Heart left ventricle (tissue), 16 donors: ENCODE measurements at regions not wholly inside any gene's neighbourhood (a gene's known extent, or its start where the extent isn't known, plus 50 kb on each side); places are given as distances from the start of the nearest gene placed in this dataset.
"Not testable (repeated sequence)": the region's sequence is repeated elsewhere in the genome, so short reads cannot be mapped to it uniquely, and the experiment has no call there.

ENCODE experiments used
- ATAC-seq, 4 donors: fragments of 200-7000 bp; cut with Tn5 transposase; one replicate each; pipeline ENCODE4 v1.9.1; 2020 to 2022; ENCODE audit warnings: moderate library complexity in 4 of 4, mild to moderate bottlenecking in 3 of 4, moderate number of reproducible peaks in 1 of 4
- DNase-seq, 5 donors: peaks; one replicate each; pipeline ENCODE4 v3.0.0-alpha.2; 2020
- H3K27ac ChIP-seq, 12 donors: fragments of 200-600 bp; sonication (generic) in 4 of 12; one replicate each; pipeline versions ENCODE4 v1.5.0 to v1.8.0; 2016 to 2022; ENCODE audit warnings: mild to moderate bottlenecking in 2 of 12
- H3K27me3 ChIP-seq, 9 donors: fragments of 200-600 bp; sonication (generic) in 2 of 9; one replicate each; pipeline versions ENCODE4 v1.5.1 to v1.8.0; 2016 to 2022; ENCODE audit warnings: mild to moderate bottlenecking in 3 of 9
- H3K36me3 ChIP-seq, 9 donors: fragments of 200-600 bp; sonication (generic) in 2 of 9; one replicate each; pipeline versions ENCODE4 v1.5.0 to v1.8.0; 2018 to 2022; ENCODE audit warnings: mild to moderate bottlenecking in 2 of 9
- H3K4me1 ChIP-seq, 12 donors: fragments of 200-600 bp; sonication (generic) in 4 of 12; one replicate each; pipeline versions ENCODE4 v1.5.0 to v1.8.0; 2016 to 2022; ENCODE audit warnings: mild to moderate bottlenecking in 3 of 12
- H3K4me3 ChIP-seq, 12 donors: fragments of 200-600 bp; sonication (generic) in 4 of 12; one replicate each; pipeline versions ENCODE4 v1.5.0 to v1.8.0; 2017 to 2022; ENCODE audit warnings: mild to moderate bottlenecking in 9 of 12, moderate library complexity in 4 of 12
- H3K9me3 ChIP-seq, 12 donors: fragments of 200-600 bp; sonication (generic) in 4 of 12; one replicate each; pipeline versions ENCODE4 v1.5.0 to v1.8.0; 2016 to 2022; ENCODE audit warnings: mild to moderate bottlenecking in 1 of 12
- CTCF ChIP-seq, 12 donors: fragments of 200-600 bp; sonication (generic) in 4 of 12; IDR thresholded peaks; one replicate each; pipeline versions ENCODE4 v1.5.0 to v1.8.0; 2018 to 2022; ENCODE audit warnings: antibody characterized with exemption in 12 of 12, mild to moderate bottlenecking in 5 of 12
- POLR2A ChIP-seq, 2 donors: fragments of 450-650 bp; IDR thresholded peaks; one replicate each; pipeline ENCODE4 v1.6.1; 2017; ENCODE audit warnings: antibody characterized with exemption in 2 of 2, mild to moderate bottlenecking in 2 of 2, moderate library complexity in 2 of 2
- WGBS, 4 donors: extraction: QIAGEN DNeasy Blood & Tissue Kit in 2 of 4; methylation state at CpG; one replicate each; pipeline versions ENCODE4 v1.1.5 to v1.1.7; 2013 to 2018; 5-methylcytosine and 5-hydroxymethylcytosine counted together
- intact Hi-C, 10 donors: fragments of 100-400 bp; cut with DNase I; formaldehyde crosslinking; loops; one replicate each; pipeline versions ENCODE4 v1.11.1 to v1.14.2; 2022
- donor health status: ischemic (EF 13 %, LVEDD 7.1; RV severe dilation, severe dysfunction).
- donor health status: healthy with polysubstance abuse.
- donor health status: DM: no; HTN: yes; CAD: no.
- donor health status: DM: no; HTN: no; CAD: no.
- donor health status: ischemic (EF 25% LVEDD 6.9; RV normal size, moderate dysfunction).
- donor health status: ischemic (EF 25% LVEDD 5.7; RV mildly dilated, moderate dysfunction).
- donor health status: healthy.
- donor health status: DM: yes; HTN: yes; CAD: no.
- donor health status: ischemic (EF 35%, LVEDD 5.7; RV mildly dilated, moderate dysfunction).
- donor health status: nonischemic (EF 11% LVEDD 7.7; RV severe dilation, severe dysfunction).
- donor health status: DM: yes; HTN: yes; CAD: no.
- donor health status: PGD.
- donor health status: ischemic (EF 29% LVEDD 5.4; RV normal size, mild dysfunction).
- donor health status: nonischemic (EF 23%, LVEDD 6.1; RV moderate dilation, normal function).

GRCh38 chr9:84072621-84073180 lies 92.1 kb downstream of the RMI1 start:
- WGBS, 4 donors: 80 to 84% (median 80%) methylated on average over 3 of the region's 3 CpGs
- intact Hi-C loops: no loop called here
- Histone ChIP-seq H3K4me3 (no peak overlapping the region), H3K36me3 (no peaks in the 10 kb centered on the region), H3K27ac (no peak overlapping the region), H3K9me3 (no peaks in the 10 kb centered on the region), H3K27me3 (no peaks in the 10 kb centered on the region), H3K4me1 (no peaks in the 10 kb centered on the region)
- no peak for ATAC-seq
- no peak for TF ChIP-seq CTCF (IDR thresholded peaks at IDR 0.05)
- TF ChIP-seq POLR2A (IDR thresholded peaks at IDR 0.05): no peak
- no peak for DNase-seq

- intact Hi-C loops: no loop called here
Observed at GRCh38 chr9:84075004-84075403, 94.4 kb downstream of the RMI1 start.

GRCh38 chr9:84076384-84076783 lies 95.8 kb downstream of the RMI1 start:
- no peak for TF ChIP-seq CTCF (IDR thresholded peaks at IDR 0.05)
- TF ChIP-seq POLR2A (IDR thresholded peaks at IDR 0.05): no peak
- no peaks in the 10 kb centered on the region for H3K27me3 ChIP-seq
- intact Hi-C loops: no loop called here
- no peaks in the 10 kb centered on the region for H3K9me3 ChIP-seq
- WGBS, 4 donors: 95 to 100% (median 100%) methylated on average over 1 of the region's 1 CpG
- H3K36me3 ChIP-seq: no peaks in the 10 kb centered on the region
- DNase-seq: no peak
- ATAC-seq: no peak
- no peak overlapping the region for H3K4me3 ChIP-seq
- H3K4me1 ChIP-seq: peaks cover 0 to 12% (median 0%) of the 10 kb centered on the region in 12 donors
- H3K27ac ChIP-seq: no peak overlapping the region

More at GRCh38 chr9:84075004-84075403, 94.4 kb downstream of the RMI1 start:
- H3K4me1 ChIP-seq: peaks cover 0 to 9% (median 0%) of the 10 kb centered on the region in 12 donors
- DNase-seq: no peak
- H3K27me3 ChIP-seq: no peaks in the 10 kb centered on the region
- no peak overlapping the region for H3K4me3 ChIP-seq
- H3K27ac ChIP-seq: no peak overlapping the region
- ATAC-seq: no peak
- no peaks in the 10 kb centered on the region for H3K9me3 ChIP-seq
- TF ChIP-seq POLR2A (IDR thresholded peaks at IDR 0.05) (no peak), CTCF (IDR thresholded peaks at IDR 0.05) (no peak)
- H3K36me3 ChIP-seq: no peaks in the 10 kb centered on the region

- peaks cover 0 to 12% (median 0%) of the 10 kb centered on the region in 12 donors for H3K4me1 ChIP-seq
- ATAC-seq, H3K27ac ChIP-seq, intact Hi-C loops, H3K27me3 ChIP-seq, H3K36me3 ChIP-seq, H3K4me3 ChIP-seq, DNase-seq, H3K9me3 ChIP-seq: not testable (repeated sequence)
- 68 to 85% (median 77%) methylated on average over 1 of the region's 1 CpG for WGBS, 4 donors
Observed at GRCh38 chr9:84077816-84078215, 97.2 kb downstream of the RMI1 start.

- Histone ChIP-seq H3K36me3 (no peaks in the 10 kb centered on the region), H3K4me1 (peaks cover 0 to 12% (median 0%) of the 10 kb centered on the region in 12 donors), H3K27ac (no peak overlapping the region), H3K4me3 (no peak overlapping the region), H3K27me3 (no peaks in the 10 kb centered on the region), H3K9me3 (no peaks in the 10 kb centered on the region)
- no peak for DNase-seq
- no peak for TF ChIP-seq POLR2A (IDR thresholded peaks at IDR 0.05)
- TF ChIP-seq CTCF (IDR thresholded peaks at IDR 0.05): no peak
- ATAC-seq: no peak
- WGBS, 4 donors: 47 to 66% (median 62%) methylated on average over 3 to 4 of the region's 4 CpGs
- intact Hi-C loops: loop anchor here in 2 of 10 donors (5.0 to 10.0 kb wide), 2 partner anchors 47 to 55 kb away; no protein-coding TSS in a partner anchor
Observed at GRCh38 chr9:84079994-84080393, 99.4 kb downstream of the RMI1 start.
